ENCODE measurements at regions not wholly inside any gene's neighbourhood (a gene's known extent, or its start where the extent isn't known, plus 50 kb on each side); places are given as distances from the start of the nearest gene placed in this dataset.

- Histone ChIP-seq H3K4me3 (ENCODE audit: low read depth, low read length) (no peak overlapping the region), H3K9me3 (no peaks in the 10 kb centered on the region), H3K27me3 (replicated peaks; ENCODE audit: control insufficient read depth, insufficient read depth, low read length) (no peaks in the 10 kb centered on the region), H3K36me3 (ENCODE audit: control insufficient read depth, insufficient read depth, low read length) (no peaks in the 10 kb centered on the region), H3K4me1 (peaks cover 22% of the 10 kb centered on the region)
- Mint-ChIP-seq H3K9me3 (ENCODE audit: unreplicated experiment) (peaks cover 4% of the 10 kb centered on the region), H3K27me3 (ENCODE audit: insufficient read depth, unreplicated experiment) (no peaks in the 10 kb centered on the region), H3K4me1 (ENCODE audit: low read depth, unreplicated experiment) (peaks cover 26% of the 10 kb centered on the region), H3K36me3 (ENCODE audit: insufficient read depth, unreplicated experiment) (no peaks in the 10 kb centered on the region), H3K27ac (ENCODE audit: unreplicated experiment) (no peak overlapping the region), H3K4me3 (ENCODE audit: unreplicated experiment) (no peak overlapping the region)
- BruUV-seq (replicated peaks) = no TSS peak
- intact Hi-C loops (cut with micrococcal nuclease; ENCODE audit: unreplicated experiment) = loop anchor here (10.0 kb wide), 1 partner anchor 286 kb away; no protein-coding TSS in a partner anchor
- no peak for DNase-seq
- no peak for TF ChIP-seq CTCF (IDR thresholded peaks at IDR 0.05; ENCODE audit: insufficient read depth in 1 of 2, low read depth in 1 of 2, low read length in 1 of 2, severe bottlenecking in 1 of 2, unreplicated experiment in 1 of 2)
- ChIA-PET CTCF (no interaction called here), POLR2A (no interaction called here)
Measured at GRCh38 chr6:14501240-14501639, 383.7 kb downstream of the CD83 start.

- intact Hi-C loops (cut with micrococcal nuclease; ENCODE audit: unreplicated experiment) = loop anchor here (10.0 kb wide), 1 partner anchor 287 kb away; no protein-coding TSS in a partner anchor
- DNase-seq = no peak
- CTCF ChIA-PET = no interaction called here
Measured at GRCh38 chr6:14501914-14502313, 384.3 kb downstream of the CD83 start.

DNA sequence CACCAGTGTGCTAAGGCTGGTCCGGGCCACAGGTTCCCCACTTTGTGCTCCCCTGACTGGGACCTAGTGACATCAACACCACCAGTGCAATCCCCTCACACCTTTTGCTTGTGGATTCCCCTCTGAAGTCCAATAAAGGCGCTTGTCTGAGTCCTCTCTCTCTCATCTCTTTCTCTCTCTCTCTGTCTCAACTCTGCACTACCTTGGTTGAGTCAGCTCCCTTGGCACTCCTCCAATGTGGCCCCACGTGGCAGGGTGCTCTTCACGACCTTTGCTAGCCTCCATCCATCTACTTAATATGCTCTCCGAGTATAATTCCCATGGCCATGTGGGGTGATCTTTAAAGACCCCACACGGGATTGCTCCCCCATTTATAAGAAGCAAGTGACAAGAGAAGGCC lies 385.0 kb downstream of the CD83 start:
- intact Hi-C loops (cut with micrococcal nuclease; ENCODE audit: unreplicated experiment) = loop anchor here (10.0 kb wide), 1 partner anchor 288 kb away; no protein-coding TSS in a partner anchor
- no peaks in the 10 kb centered on the region for H3K27me3 ChIP-seq (replicated peaks; ENCODE audit: control insufficient read depth, insufficient read depth, low read length)
- TF ChIP-seq CTCF (IDR thresholded peaks at IDR 0.05; ENCODE audit: insufficient read depth in 1 of 2, low read depth in 1 of 2, low read length in 1 of 2, severe bottlenecking in 1 of 2, unreplicated experiment in 1 of 2) = no peak
- Mint-ChIP-seq H3K36me3 (ENCODE audit: insufficient read depth, unreplicated experiment) (no peaks in the 10 kb centered on the region), H3K4me1 (ENCODE audit: low read depth, unreplicated experiment) (peaks cover 33% of the 10 kb centered on the region), H3K27me3 (ENCODE audit: insufficient read depth, unreplicated experiment) (no peaks in the 10 kb centered on the region), H3K4me3 (ENCODE audit: unreplicated experiment) (no peak overlapping the region), H3K9me3 (ENCODE audit: unreplicated experiment) (no peaks in the 10 kb centered on the region), H3K27ac (ENCODE audit: unreplicated experiment) (no peak overlapping the region)
- no peak for DNase-seq
- no peaks in the 10 kb centered on the region for H3K9me3 ChIP-seq
- H3K36me3 ChIP-seq (ENCODE audit: control insufficient read depth, insufficient read depth, low read length) = no peaks in the 10 kb centered on the region
- no peak overlapping the region for H3K4me3 ChIP-seq (ENCODE audit: low read depth, low read length)
- ChIA-PET POLR2A (no interaction called here), CTCF (no interaction called here)
- peaks cover 22% of the 10 kb centered on the region for H3K4me1 ChIP-seq
- BruUV-seq (replicated peaks) = no TSS peak

More at GRCh38 chr6:14501914-14502313, 384.3 kb downstream of the CD83 start:
- no peak for TF ChIP-seq CTCF (IDR thresholded peaks at IDR 0.05; ENCODE audit: insufficient read depth in 1 of 2, low read depth in 1 of 2, low read length in 1 of 2, severe bottlenecking in 1 of 2, unreplicated experiment in 1 of 2)
- no peaks in the 10 kb centered on the region for H3K27me3 Mint-ChIP-seq (ENCODE audit: insufficient read depth, unreplicated experiment)
- Histone ChIP-seq H3K36me3 (ENCODE audit: control insufficient read depth, insufficient read depth, low read length) (no peaks in the 10 kb centered on the region), H3K27me3 (replicated peaks; ENCODE audit: control insufficient read depth, insufficient read depth, low read length) (no peaks in the 10 kb centered on the region), H3K4me1 (peaks cover 22% of the 10 kb centered on the region), H3K9me3 (no peaks in the 10 kb centered on the region), H3K4me3 (ENCODE audit: low read depth, low read length) (no peak overlapping the region)
- POLR2A ChIA-PET = no interaction called here
- no peak overlapping the region for H3K27ac Mint-ChIP-seq (ENCODE audit: unreplicated experiment)
- no peaks in the 10 kb centered on the region for H3K9me3 Mint-ChIP-seq (ENCODE audit: unreplicated experiment)
- H3K4me3 Mint-ChIP-seq (ENCODE audit: unreplicated experiment) = no peak overlapping the region
- BruUV-seq (replicated peaks) = no TSS peak
- no peaks in the 10 kb centered on the region for H3K36me3 Mint-ChIP-seq (ENCODE audit: insufficient read depth, unreplicated experiment)
- peaks cover 31% of the 10 kb centered on the region for H3K4me1 Mint-ChIP-seq (ENCODE audit: low read depth, unreplicated experiment)

Data from Caco-2 (cell line).